OCI-LY1 (cell line): ENCODE measurements at regions not wholly inside any gene's neighbourhood (a gene's known extent, or its start where the extent isn't known, plus 50 kb on each side); places are given as distances from the start of the nearest gene placed in this dataset.

Experiments
- CTCF ChIP-seq: fragments of 200-600 bp; sonication (generic), shearing (Covaris generic); IDR thresholded peaks from 2 replicates; pipeline ENCODE4 v1.5.1; 2017; ENCODE audit warnings: mild to moderate bottlenecking, antibody characterized with exemption, low read length, moderate library complexity, mixed read lengths
- EZH2 ChIP-seq: fragments of 200-600 bp; sonication (generic), shearing (Covaris generic); IDR thresholded peaks from 2 replicates; pipeline ENCODE4 v1.8.0; 2017; ENCODE audit warnings: borderline replicate concordance, mixed run types, mild to moderate bottlenecking, antibody characterized with exemption, low read length, moderate library complexity, mixed read lengths

- TF ChIP-seq CTCF, result no peak
- TF ChIP-seq EZH2, result no peak
Measured at GRCh38 chr3:72047221-72047871, 262.4 kb upstream of the PROK2 start.
